ENCODE measurements at regions not wholly inside any gene's neighbourhood (a gene's known extent, or its start where the extent isn't known, plus 50 kb on each side); places are given as distances from the start of the nearest gene placed in this dataset.

GRCh38 chr6:110036408-110037302, 58.5 kb downstream of the GPR6 start:
- TF ChIP-seq CTCF (IDR thresholded peaks at IDR 0.05) = no peak
- no peak for TF ChIP-seq POLR2A (IDR thresholded peaks at IDR 0.05)

All from lower leg skin (tissue), 3 donors.